GM12878 (cell line): ENCODE measurements at regions not wholly inside any gene's neighbourhood (a gene's known extent, or its start where the extent isn't known, plus 50 kb on each side); places are given as distances from the start of the nearest gene placed in this dataset.

Source experiments
- CREM ChIP-seq: IDR thresholded peaks from 2 replicates; pipeline ENCODE4 v1.6.1; 2014; ENCODE audit warnings: antibody characterized with exemption, low read depth
- CTCF ChIP-seq, 3 experiments: IDR thresholded peaks in 2 of 3; conservative IDR thresholded peaks in 1 of 3; 2 replicates each; pipeline ENCODE4 v1.5.1; 2011; ENCODE audit warnings: low read depth in 3 of 3, low read length in 3 of 3, mild to moderate bottlenecking in 3 of 3, control low read depth in 2 of 3, moderate library complexity in 2 of 3, inconsistent platforms in 1 of 3, mixed read lengths in 1 of 3; ENCODE audit not compliant: control insufficient read depth in 2 of 3, insufficient read depth in 1 of 3; ENCODE audit errors: extremely low read depth in 1 of 3
- ELK1 ChIP-seq: IDR thresholded peaks from 2 replicates; pipeline ENCODE4 v1.6.1; 2012; ENCODE audit warnings: low read depth, low read length, improper control_type of control experiment
- ETV6 ChIP-seq, 2 experiments: fragments of 450-650 bp in 1 of 2; IDR thresholded peaks in 1 of 2; conservative IDR thresholded peaks in 1 of 2; 2 replicates each; pipeline ENCODE4 v1.6.1; 2014; ENCODE audit warnings: antibody characterized with exemption in 1 of 2, borderline replicate concordance in 1 of 2, low read depth in 1 of 2, mild to moderate bottlenecking in 1 of 2, moderate library complexity in 1 of 2
- EZH2 ChIP-seq: IDR thresholded peaks from 2 replicates; pipeline ENCODE4 v1.6.1; 2012; ENCODE audit warnings: low read depth, mild to moderate bottlenecking, control low read depth, inconsistent platforms, low read length, borderline replicate concordance; ENCODE audit not compliant: control insufficient read depth
- NFYB ChIP-seq: IDR thresholded peaks from 2 replicates; pipeline ENCODE4 v1.6.1; 2011; ENCODE audit warnings: low read depth, mild to moderate bottlenecking, low read length, improper control_type of control experiment, moderate library complexity; ENCODE audit not compliant: insufficient read depth
- PBX3 ChIP-seq: IDR thresholded peaks from 2 replicates; pipeline ENCODE4 v1.6.1; 2011; ENCODE audit warnings: mild to moderate bottlenecking, low read depth, low read length, moderate library complexity; ENCODE audit not compliant: insufficient replicate concordance
- RFX5 ChIP-seq: IDR thresholded peaks from 2 replicates; pipeline ENCODE4 v1.6.1; 2011; ENCODE audit warnings: low read depth, low read length, improper control_type of control experiment
- TCF12 ChIP-seq: IDR thresholded peaks from 2 replicates; pipeline ENCODE4 v1.6.1; 2011; ENCODE audit warnings: low read depth, mild to moderate bottlenecking, low read length
- USF1 ChIP-seq: IDR thresholded peaks from 2 replicates; pipeline ENCODE4 v1.6.1; 2011; ENCODE audit warnings: borderline replicate concordance, low read depth, mild to moderate bottlenecking, moderate library complexity, mixed read lengths, low read length; ENCODE audit not compliant: insufficient read depth; ENCODE audit errors: extremely low read length
- USF2 ChIP-seq: IDR thresholded peaks from 2 replicates; pipeline ENCODE4 v1.6.1; 2011; ENCODE audit warnings: low read depth, low read length, improper control_type of control experiment, borderline replicate concordance

GRCh38 chr14:45727133-45727532, 474.1 kb upstream of the MIS18BP1 start:
- no peak for TF ChIP-seq CTCF (IDR thresholded peaks at IDR 0.05 in 2 of 3, conservative IDR thresholded peaks at IDR 0.05 in 1 of 3; ENCODE audit: control insufficient read depth in 2 of 3, extremely low read depth in 1 of 3, insufficient read depth in 1 of 3, low read depth in 3 of 3, low read length in 3 of 3)
- no peak for TF ChIP-seq NFYB
- no peak for TF ChIP-seq USF2
- TF ChIP-seq PBX3: no peak
- TF ChIP-seq ELK1: no peak
- TF ChIP-seq EZH2: no peak
- TF ChIP-seq CREM: no peak
- no peak for TF ChIP-seq TCF12
- TF ChIP-seq RFX5: no peak
- no peak for TF ChIP-seq USF1
- TF ChIP-seq ETV6 (conservative IDR thresholded peaks at IDR 0.05 in 1 of 2, IDR thresholded peaks at IDR 0.05 in 1 of 2; ENCODE audit: borderline replicate concordance in 1 of 2, low read depth in 1 of 2): no peak
